NCI-H2029 (cell line): ENCODE measurements at regions not wholly inside any gene's neighbourhood (a gene's known extent, or its start where the extent isn't known, plus 50 kb on each side); places are given as distances from the start of the nearest gene placed in this dataset.

Source experiments
- DNase-seq: peaks from one replicate; lab custom pipeline; 2025; lab: John Stamatoyannopoulos, UW

GRCh38 chr18:77658751-77659448, 409.3 kb downstream of the GALR1 start:
- DNase-seq, result no peak

- DNase-seq, result no peak
These were observed 417.0 kb downstream of the GALR1 start for GRCh38 chr18:77666613-77667012.

GRCh38 chr18:77668219-77668618, 418.6 kb downstream of the GALR1 start:
- no peak for DNase-seq

- no peak for DNase-seq
These were observed 419.7 kb downstream of the GALR1 start for GRCh38 chr18:77669331-77669730.

GRCh38 chr18:77671456-77672167, 422.0 kb downstream of the GALR1 start:
- no peak for DNase-seq

- DNase-seq, result no peak
These were observed 427.3 kb downstream of the GALR1 start for GRCh38 chr18:77676910-77677309.

- DNase-seq, result no peak
These were observed 427.9 kb downstream of the GALR1 start for GRCh38 chr18:77677536-77677935.

GRCh38 chr18:77679869-77680268, 430.2 kb downstream of the GALR1 start:
- DNase-seq, result no peak

DNA sequence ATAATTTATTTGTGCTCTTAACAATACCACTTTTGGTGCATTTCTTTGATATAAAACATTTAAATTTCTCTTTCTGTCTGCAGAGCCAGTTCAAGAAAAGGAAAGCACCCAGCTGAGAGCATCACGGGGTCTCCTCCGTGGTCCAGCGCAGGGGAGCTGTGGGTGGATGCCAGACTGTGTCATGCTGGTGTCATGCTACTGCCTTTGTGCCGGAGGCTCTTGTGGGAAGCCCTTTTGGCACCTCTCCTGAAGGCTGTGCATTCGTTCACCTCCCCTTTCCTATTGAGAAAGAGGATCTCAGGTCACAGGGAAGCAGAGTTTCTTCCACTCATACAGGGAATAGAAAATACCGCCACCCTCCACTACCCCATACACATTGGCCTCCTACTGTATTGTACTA, 450.4 kb downstream of the GALR1 start:
- no peak for DNase-seq

- no peak for DNase-seq
These were observed 452.3 kb downstream of the GALR1 start for GRCh38 chr18:77701977-77702376.

DNA sequence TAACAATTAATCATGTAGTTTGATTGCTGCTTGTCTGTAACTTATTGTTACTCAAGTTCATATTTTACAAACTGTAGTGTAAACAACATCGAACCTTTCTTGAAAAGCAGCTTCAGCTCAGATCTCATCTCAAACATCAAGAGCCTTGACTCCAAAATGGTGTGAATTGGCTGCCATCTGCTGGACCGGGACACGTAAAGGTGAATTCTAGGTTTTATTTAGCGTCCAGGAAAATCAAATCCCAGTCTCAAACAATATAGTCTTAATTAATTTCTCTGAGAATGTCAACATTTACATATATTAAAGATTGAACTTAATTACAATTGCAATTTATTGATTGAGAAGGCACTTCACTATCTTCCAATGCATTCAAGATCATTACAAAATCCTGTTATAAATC, 453.0 kb downstream of the GALR1 start:
- no peak for DNase-seq

GRCh38 chr18:77705301-77705700, 455.7 kb downstream of the GALR1 start:
- DNase-seq, result no peak

DNA sequence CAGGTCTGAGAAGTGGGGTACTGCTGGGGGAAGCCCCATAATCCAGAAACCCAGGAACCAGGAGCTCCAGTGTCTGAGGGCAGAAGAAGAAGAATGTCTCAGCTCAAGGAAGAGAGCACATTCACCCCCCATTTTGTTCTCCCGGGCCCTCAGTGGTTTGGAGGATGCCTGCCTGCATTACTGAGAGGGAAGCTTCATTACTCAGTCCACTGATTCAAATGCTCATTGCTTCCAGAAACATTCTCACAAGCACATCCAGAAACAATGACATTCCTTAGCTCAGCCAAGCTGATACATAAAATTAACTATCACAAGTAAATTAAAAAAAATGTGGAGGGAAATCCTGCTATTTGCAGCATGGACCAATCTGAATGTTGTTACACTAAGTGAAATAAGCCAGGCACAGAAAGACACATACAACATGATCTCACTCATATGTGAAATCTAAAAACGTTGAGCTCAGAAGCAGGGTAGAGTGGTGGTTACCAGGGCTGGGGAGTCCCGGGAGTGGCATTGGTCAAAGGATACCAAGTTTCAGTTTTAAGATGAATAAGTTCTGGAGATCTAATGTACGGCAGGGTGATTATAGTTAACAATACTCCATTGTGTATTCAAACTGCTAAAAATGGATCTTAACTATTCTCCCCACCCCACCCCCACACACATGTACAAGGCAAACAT, 459.3 kb downstream of the GALR1 start:
- no peak for DNase-seq

DNA sequence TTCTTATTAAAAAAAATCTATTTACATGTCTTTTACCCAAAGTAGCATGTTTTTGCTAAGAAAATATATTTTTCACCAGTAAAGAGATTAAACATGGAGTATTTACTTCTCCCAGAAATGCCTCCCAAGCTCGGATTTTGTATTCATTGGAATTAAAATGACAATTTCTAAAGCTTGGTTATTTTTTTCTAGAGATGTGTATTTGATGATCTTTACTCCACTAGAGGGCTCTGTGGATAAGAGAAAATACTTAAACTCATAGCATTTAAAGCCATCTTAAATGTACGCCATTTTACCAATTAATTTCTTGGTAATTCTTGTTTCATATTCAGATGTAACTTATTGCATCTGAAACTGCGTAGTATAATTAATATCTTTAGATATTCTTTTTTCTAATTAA, 461.4 kb downstream of the GALR1 start:
- no peak for DNase-seq

DNA sequence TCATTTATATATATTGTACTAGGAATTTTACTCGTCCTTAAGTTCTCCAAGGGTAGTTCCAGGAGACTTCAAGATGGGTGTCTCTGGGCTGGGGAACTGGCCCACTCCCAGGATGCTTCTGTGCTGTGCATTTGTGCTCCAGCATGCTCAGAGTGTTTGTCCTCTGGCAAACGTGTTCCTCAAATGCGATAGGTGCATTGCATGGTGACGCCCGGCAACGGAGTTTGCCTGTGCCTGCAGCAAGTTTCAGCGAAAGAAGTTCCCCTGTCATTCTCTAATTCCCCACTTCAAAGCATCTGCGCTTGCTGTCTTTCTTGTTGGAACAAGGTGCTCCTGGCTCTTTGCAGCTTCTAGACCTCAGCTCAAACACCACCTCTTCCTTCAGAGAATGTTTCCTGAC, 465.1 kb downstream of the GALR1 start:
- DNase-seq, result no peak

- DNase-seq, result no peak
These were observed 466.6 kb downstream of the GALR1 start for GRCh38 chr18:77716282-77716681.

GRCh38 chr18:77733292-77733903, 483.8 kb downstream of the GALR1 start:
- no peak for DNase-seq

DNA sequence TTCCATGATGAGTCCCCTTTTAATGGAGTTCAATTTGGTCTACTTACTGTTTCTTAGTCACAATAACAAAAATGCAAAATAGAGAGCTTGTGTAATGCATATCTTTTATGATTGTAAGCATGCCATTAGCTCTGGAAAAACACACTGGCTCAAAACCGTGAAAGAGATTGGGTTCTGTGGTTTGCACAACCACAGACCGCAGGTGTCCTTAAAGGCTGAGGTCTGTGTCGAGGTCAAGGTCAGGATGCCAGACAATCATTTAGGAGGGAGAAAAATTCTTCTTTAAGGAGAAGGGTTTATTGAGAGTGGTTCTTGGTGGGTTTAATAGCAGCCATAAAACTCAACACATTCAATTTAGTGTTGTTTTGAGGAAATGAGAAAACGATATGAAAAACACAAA, 487.2 kb downstream of the GALR1 start:
- DNase-seq, result no peak

GRCh38 chr18:77737405-77737804, 487.8 kb downstream of the GALR1 start:
- no peak for DNase-seq

DNA sequence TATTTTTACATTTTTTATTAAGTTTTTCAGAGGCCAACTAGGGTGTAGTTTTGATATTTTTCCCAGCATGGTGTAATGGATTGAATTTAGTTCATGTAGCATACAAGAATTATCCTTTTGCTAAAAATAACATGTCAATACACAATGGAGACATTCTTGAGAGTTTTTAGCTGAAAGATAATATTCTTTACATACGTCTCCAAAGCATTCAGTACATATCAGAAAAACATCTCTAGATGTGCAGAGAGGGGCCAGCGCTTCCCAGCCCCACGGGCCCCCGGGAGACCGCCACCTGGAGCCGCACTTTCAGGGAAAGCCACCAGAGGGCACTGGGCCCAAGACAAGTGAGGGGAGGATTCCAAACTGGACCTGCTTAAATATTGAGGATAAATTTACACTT, 499.4 kb downstream of the GALR1 start:
- DNase-seq, result no peak

DNA sequence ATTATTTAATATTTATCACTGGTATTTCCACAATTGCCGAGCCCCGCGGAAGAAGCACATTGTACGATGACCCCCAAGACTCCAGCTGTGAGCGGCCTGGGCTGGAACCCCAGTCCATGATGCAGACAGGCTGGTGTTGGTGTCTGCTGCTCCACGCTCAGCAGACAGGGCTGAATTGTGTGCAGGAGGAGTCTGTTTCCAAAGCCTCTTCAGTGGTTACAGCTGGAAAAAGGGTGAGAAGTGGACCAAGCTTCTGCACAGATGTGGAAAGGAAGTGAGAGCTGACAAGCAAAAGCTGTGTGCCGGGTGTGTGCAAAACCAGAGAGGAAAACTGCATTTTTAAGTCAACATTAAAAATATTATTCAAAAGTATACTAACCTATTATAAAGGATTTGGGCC, 500.4 kb downstream of the GALR1 start:
- no peak for DNase-seq

DNA sequence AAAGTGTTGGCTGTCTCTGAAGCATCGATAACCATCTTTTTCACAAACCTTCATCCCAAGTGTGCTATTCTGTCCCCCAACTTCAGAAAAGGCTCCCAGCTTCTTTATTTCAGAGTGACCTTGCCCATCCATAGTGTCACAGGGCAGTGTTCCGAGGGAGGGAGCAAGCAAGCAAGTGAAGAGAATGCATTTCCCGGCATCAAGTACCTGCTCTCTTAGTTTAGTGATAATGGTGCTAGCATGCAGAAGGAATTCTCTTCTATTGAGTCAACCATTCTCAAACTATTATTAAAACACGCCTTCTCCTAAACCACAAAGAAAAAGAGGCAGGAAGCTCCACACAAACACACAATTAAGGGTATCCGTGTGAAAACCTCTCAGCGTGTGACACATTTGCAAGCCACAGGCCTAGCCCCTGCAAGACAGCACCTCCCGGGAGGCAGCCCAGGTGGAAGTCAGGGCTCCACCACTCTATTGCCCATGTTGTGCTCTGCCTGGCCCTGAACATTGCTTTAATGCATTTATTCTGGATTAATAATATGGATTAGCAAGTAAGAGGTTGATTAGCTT, 504.9 kb downstream of the GALR1 start:
- no peak for DNase-seq
